Astrocyte (in vitro differentiated cells and primary cell): ENCODE measurements at regions not wholly inside any gene's neighbourhood (a gene's known extent, or its start where the extent isn't known, plus 50 kb on each side); places are given as distances from the start of the nearest gene placed in this dataset.

Source experiments
- DNase-seq: peaks from one replicate; pipeline ENCODE4 v3.0.0-alpha.2; 2010; ENCODE audit warnings: low read depth
- FAIRE-seq: peaks from 2 replicates; lab custom pipeline; 2011; peaks lifted over from hg19 to GRCh38; lab: Jason Lieb, UNC
- H2AFZ ChIP-seq: 2 replicates; pipeline ENCODE4 v1.6.0; 2012; ENCODE audit warnings: low read depth, low read length, inconsistent platforms
- H3K27ac ChIP-seq: 2 replicates; pipeline ENCODE4 v1.5.1; 2011; ENCODE audit warnings: low read depth, low read length, inconsistent platforms
- H3K27me3 ChIP-seq: 2 replicates; pipeline ENCODE4 v1.6.0; 2011; ENCODE audit warnings: low read length, inconsistent platforms; ENCODE audit not compliant: insufficient read depth
- H3K36me3 ChIP-seq: 2 replicates; pipeline ENCODE4 v1.5.1; 2011; ENCODE audit warnings: low read length, inconsistent platforms; ENCODE audit not compliant: insufficient read depth
- H3K4me1 ChIP-seq: 2 replicates; pipeline ENCODE4 v1.5.1; 2011; ENCODE audit warnings: low read length, inconsistent platforms; ENCODE audit not compliant: insufficient read depth
- H3K4me2 ChIP-seq: 2 replicates; pipeline ENCODE4 v1.6.0; 2012; ENCODE audit warnings: low read length, inconsistent platforms
- H3K4me3 ChIP-seq: 2 replicates; pipeline ENCODE4 v1.5.1; 2011; ENCODE audit warnings: low read depth, mild to moderate bottlenecking, low read length, inconsistent platforms; ENCODE audit not compliant: insufficient read depth
- H3K79me2 ChIP-seq: 2 replicates; pipeline ENCODE4 v1.6.0; 2012; ENCODE audit warnings: mild to moderate bottlenecking, low read length, inconsistent platforms; ENCODE audit not compliant: insufficient read depth
- H3K9ac ChIP-seq: 2 replicates; pipeline ENCODE4 v1.6.0; 2012; ENCODE audit warnings: mild to moderate bottlenecking, low read length, inconsistent platforms
- H3K9me3 ChIP-seq: 2 replicates; pipeline ENCODE4 v1.5.1; 2012; ENCODE audit warnings: low read depth, mild to moderate bottlenecking, low read length, inconsistent platforms; ENCODE audit not compliant: insufficient read depth
- H4K20me1 ChIP-seq: 2 replicates; pipeline ENCODE4 v1.6.0; 2012; ENCODE audit warnings: low read length, inconsistent platforms; ENCODE audit not compliant: insufficient read depth
- H3K27ac Mint-ChIP-seq: one replicate; pipeline ENCODE4 v1.8.0; 2021; ENCODE audit warnings: mild to moderate bottlenecking, mixed read lengths; ENCODE audit not compliant: unreplicated experiment
- H3K27me3 Mint-ChIP-seq: one replicate; pipeline ENCODE4 v1.8.0; 2021; ENCODE audit warnings: low read depth, mixed read lengths; ENCODE audit not compliant: unreplicated experiment
- H3K36me3 Mint-ChIP-seq: one replicate; pipeline ENCODE4 v1.8.0; 2021; ENCODE audit warnings: low read depth, mixed read lengths; ENCODE audit not compliant: unreplicated experiment
- H3K4me1 Mint-ChIP-seq: one replicate; pipeline ENCODE4 v1.8.0; 2021; ENCODE audit warnings: low read depth, mixed read lengths; ENCODE audit not compliant: unreplicated experiment
- H3K4me3 Mint-ChIP-seq: one replicate; pipeline ENCODE4 v1.8.0; 2021; ENCODE audit warnings: mild to moderate bottlenecking, moderate library complexity, mixed read lengths; ENCODE audit not compliant: unreplicated experiment
- H3K9me3 Mint-ChIP-seq: one replicate; pipeline ENCODE4 v1.8.0; 2021; ENCODE audit warnings: mild to moderate bottlenecking, mixed read lengths; ENCODE audit not compliant: unreplicated experiment
- EZH2 ChIP-seq: IDR thresholded peaks from 2 replicates; pipeline ENCODE4 v1.6.1; 2012; ENCODE audit warnings: mild to moderate bottlenecking, low read length, inconsistent platforms; ENCODE audit not compliant: insufficient read depth
- TF ChIP-seq, protein P1 (sequence below): IDR thresholded peaks from 2 replicates; pipeline ENCODE4 v1.5.1; 2011; ENCODE audit warnings: low read depth, mild to moderate bottlenecking, inconsistent platforms, low read length, moderate library complexity; ENCODE audit not compliant: insufficient read depth

DNA sequence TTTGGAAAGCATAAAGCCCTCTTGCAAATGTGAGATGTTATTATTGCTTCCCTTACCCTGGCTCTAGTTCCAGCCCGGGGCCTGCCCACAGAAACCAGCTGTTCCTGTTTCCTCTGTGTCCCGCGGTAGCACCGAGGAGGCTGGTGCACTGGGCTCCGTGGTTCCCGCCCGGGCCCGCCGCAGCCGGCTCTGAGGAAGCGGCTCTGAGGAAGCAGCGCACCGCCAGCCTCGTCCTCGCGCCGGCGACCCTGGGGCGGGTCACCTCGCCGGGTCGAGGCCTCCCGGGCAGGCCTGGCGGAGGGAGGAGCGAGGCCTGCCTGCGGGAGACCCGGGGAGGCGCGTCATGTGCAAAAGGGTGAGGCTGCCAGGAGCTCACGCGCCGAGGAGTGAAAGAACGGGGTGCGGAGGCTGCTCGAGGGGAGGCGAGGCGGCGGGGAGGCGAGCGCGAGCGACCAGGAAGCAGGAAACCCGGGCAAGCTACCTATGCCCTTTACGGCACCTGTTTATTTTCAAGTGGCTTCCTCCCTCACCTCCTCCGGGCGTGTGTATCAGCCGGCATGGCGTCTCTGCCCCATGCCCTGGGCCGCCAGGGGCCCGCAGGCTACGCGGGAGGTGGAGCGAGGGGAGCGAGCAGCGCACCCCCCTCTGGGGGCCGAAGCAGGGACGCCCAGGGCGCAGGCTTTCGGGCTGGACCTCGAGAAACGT is 61.3 kb upstream of the MEGF10 start:
- no peak for TF ChIP-seq EZH2
- peaks cover 5% of the 10 kb centered on the region for H3K27me3 Mint-ChIP-seq
- no peaks in the 10 kb centered on the region for H3K9me3 ChIP-seq
- FAIRE-seq (no peak), DNase-seq (no peak)
- H3K27me3 ChIP-seq, result no peaks in the 10 kb centered on the region
- H3K27ac ChIP-seq, result no peak overlapping the region
- H3K79me2 ChIP-seq, result no peaks in the 10 kb centered on the region
- no peaks in the 10 kb centered on the region for H4K20me1 ChIP-seq
- H3K4me1 Mint-ChIP-seq, result peaks cover 4% of the 10 kb centered on the region
- peaks cover 9% of the 10 kb centered on the region for H3K4me1 ChIP-seq
- peaks cover 2% of the 10 kb centered on the region for H3K9me3 Mint-ChIP-seq
- H3K4me3 Mint-ChIP-seq, result peak overlapping the region; percentile 77
- peak overlapping the region; percentile 75 for H3K9ac ChIP-seq
- no peak overlapping the region for H3K27ac Mint-ChIP-seq
- H3K36me3 Mint-ChIP-seq, result no peaks in the 10 kb centered on the region
- H3K4me3 ChIP-seq, result peak overlapping the region; percentile 66
- H2AFZ ChIP-seq, result peak overlapping the region; percentile 94
- peak overlapping the region; percentile 94 for H3K4me2 ChIP-seq
- H3K36me3 ChIP-seq, result no peaks in the 10 kb centered on the region

DNA sequence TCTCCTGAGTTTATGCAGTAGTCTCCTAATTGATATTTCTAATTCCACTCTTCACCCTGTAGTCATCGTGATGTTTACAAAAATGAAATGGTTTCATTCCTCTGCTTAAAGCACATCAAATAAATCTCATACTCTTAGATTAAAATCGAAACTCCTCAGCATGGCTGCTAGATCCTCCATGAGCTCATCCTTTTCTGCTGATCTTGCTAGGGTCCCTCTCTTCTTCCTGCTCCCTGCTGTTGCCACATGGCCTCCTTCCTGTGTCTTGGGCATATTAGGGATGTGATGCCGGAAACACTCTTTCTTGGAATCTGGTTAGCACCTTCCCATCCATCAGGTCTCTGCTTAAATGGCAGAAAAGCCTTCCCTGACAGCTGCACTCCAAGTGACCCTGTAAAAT is 59.5 kb upstream of the MEGF10 start:
- Histone ChIP-seq H2AFZ (no peak overlapping the region), H3K9ac (no peak overlapping the region), H4K20me1 (no peaks in the 10 kb centered on the region), H3K79me2 (no peaks in the 10 kb centered on the region), H3K4me2 (no peak overlapping the region), H3K36me3 (no peaks in the 10 kb centered on the region), H3K27ac (no peak overlapping the region), H3K4me1 (peaks cover 9% of the 10 kb centered on the region), H3K9me3 (no peaks in the 10 kb centered on the region), H3K4me3 (no peak overlapping the region), H3K27me3 (no peaks in the 10 kb centered on the region)
- TF ChIP-seq, protein P1, sequence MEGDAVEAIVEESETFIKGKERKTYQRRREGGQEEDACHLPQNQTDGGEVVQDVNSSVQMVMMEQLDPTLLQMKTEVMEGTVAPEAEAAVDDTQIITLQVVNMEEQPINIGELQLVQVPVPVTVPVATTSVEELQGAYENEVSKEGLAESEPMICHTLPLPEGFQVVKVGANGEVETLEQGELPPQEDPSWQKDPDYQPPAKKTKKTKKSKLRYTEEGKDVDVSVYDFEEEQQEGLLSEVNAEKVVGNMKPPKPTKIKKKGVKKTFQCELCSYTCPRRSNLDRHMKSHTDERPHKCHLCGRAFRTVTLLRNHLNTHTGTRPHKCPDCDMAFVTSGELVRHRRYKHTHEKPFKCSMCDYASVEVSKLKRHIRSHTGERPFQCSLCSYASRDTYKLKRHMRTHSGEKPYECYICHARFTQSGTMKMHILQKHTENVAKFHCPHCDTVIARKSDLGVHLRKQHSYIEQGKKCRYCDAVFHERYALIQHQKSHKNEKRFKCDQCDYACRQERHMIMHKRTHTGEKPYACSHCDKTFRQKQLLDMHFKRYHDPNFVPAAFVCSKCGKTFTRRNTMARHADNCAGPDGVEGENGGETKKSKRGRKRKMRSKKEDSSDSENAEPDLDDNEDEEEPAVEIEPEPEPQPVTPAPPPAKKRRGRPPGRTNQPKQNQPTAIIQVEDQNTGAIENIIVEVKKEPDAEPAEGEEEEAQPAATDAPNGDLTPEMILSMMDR, result no peak
- TF ChIP-seq EZH2, result no peak
- no peaks in the 10 kb centered on the region for H3K36me3 Mint-ChIP-seq
- FAIRE-seq, result no peak
- peaks cover 5% of the 10 kb centered on the region for H3K27me3 Mint-ChIP-seq
- DNase-seq, result no peak
- H3K4me1 Mint-ChIP-seq, result peaks cover 7% of the 10 kb centered on the region
- H3K9me3 Mint-ChIP-seq, result peaks cover 2% of the 10 kb centered on the region
- no peak overlapping the region for H3K4me3 Mint-ChIP-seq
- no peak overlapping the region for H3K27ac Mint-ChIP-seq

GRCh38 chr5:127233590-127233989 is 57.0 kb upstream of the MEGF10 start:
- H3K4me3 ChIP-seq, result no peak overlapping the region
- Mint-ChIP-seq H3K4me1 (peaks cover 7% of the 10 kb centered on the region), H3K36me3 (no peaks in the 10 kb centered on the region), H3K27me3 (peaks cover 5% of the 10 kb centered on the region), H3K27ac (no peak overlapping the region), H3K4me3 (no peak overlapping the region), H3K9me3 (peaks cover 2% of the 10 kb centered on the region)
- H3K4me1 ChIP-seq, result peaks cover 9% of the 10 kb centered on the region
- TF ChIP-seq, protein P1, result no peak
- no peak for TF ChIP-seq EZH2
- DNase-seq (no peak), FAIRE-seq (no peak)
- H4K20me1 ChIP-seq, result no peaks in the 10 kb centered on the region
- no peaks in the 10 kb centered on the region for H3K79me2 ChIP-seq
- no peak overlapping the region for H2AFZ ChIP-seq
- no peak overlapping the region for H3K9ac ChIP-seq
- H3K27ac ChIP-seq, result no peak overlapping the region
- H3K4me2 ChIP-seq, result no peak overlapping the region
- H3K36me3 ChIP-seq, result no peaks in the 10 kb centered on the region
- H3K27me3 ChIP-seq, result no peaks in the 10 kb centered on the region
- no peaks in the 10 kb centered on the region for H3K9me3 ChIP-seq
